ENCODE measurements at regions not wholly inside any gene's neighbourhood (a gene's known extent, or its start where the extent isn't known, plus 50 kb on each side); places are given as distances from the start of the nearest gene placed in this dataset.

DNA sequence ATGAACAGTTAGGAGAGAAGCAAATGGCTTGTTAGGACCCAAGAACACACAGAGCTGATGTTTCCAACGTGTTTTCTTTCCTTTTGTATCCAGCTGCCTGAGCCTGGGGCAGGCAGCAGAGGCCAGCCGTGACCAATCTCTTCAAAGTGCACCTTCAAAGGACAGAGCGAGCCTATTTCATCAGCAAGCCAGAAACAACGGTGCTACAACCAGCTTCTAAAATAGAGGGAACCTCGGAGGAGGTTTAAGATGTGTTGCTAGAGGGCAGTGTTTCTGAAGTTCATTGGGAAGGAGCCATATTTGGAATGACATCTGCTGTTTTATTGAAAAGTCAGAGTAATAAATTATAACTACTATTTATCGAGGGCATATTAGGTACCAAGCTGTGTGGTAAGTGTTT is 56.2 kb upstream of the RFC3 start:
- TF ChIP-seq POLR2AphosphoS5 (IDR thresholded peaks at IDR 0.05; ENCODE audit: low read depth, low read length) (no peak), TAF1 (IDR thresholded peaks at IDR 0.05; ENCODE audit: borderline replicate concordance, insufficient read depth, low read length) (no peak), SIN3A (IDR thresholded peaks at IDR 0.05; ENCODE audit: borderline replicate concordance, insufficient read depth, low read length) (no peak), FOXP2 (optimal IDR thresholded peaks at IDR 0.05; ENCODE audit: borderline replicate concordance, extremely low read depth, extremely low read length, insufficient read depth) (no peak)
- TF ChIP-seq, protein P1, sequence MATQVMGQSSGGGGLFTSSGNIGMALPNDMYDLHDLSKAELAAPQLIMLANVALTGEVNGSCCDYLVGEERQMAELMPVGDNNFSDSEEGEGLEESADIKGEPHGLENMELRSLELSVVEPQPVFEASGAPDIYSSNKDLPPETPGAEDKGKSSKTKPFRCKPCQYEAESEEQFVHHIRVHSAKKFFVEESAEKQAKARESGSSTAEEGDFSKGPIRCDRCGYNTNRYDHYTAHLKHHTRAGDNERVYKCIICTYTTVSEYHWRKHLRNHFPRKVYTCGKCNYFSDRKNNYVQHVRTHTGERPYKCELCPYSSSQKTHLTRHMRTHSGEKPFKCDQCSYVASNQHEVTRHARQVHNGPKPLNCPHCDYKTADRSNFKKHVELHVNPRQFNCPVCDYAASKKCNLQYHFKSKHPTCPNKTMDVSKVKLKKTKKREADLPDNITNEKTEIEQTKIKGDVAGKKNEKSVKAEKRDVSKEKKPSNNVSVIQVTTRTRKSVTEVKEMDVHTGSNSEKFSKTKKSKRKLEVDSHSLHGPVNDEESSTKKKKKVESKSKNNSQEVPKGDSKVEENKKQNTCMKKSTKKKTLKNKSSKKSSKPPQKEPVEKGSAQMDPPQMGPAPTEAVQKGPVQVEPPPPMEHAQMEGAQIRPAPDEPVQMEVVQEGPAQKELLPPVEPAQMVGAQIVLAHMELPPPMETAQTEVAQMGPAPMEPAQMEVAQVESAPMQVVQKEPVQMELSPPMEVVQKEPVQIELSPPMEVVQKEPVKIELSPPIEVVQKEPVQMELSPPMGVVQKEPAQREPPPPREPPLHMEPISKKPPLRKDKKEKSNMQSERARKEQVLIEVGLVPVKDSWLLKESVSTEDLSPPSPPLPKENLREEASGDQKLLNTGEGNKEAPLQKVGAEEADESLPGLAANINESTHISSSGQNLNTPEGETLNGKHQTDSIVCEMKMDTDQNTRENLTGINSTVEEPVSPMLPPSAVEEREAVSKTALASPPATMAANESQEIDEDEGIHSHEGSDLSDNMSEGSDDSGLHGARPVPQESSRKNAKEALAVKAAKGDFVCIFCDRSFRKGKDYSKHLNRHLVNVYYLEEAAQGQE (IDR thresholded peaks at IDR 0.05; ENCODE audit: insufficient read depth in 1 of 2, low read depth in 2 of 2, low read length in 2 of 2): no peak
